SH-SY5Y (cell line): ENCODE measurements at regions not wholly inside any gene's neighbourhood (a gene's known extent, or its start where the extent isn't known, plus 50 kb on each side); places are given as distances from the start of the nearest gene placed in this dataset.

Source experiments
- GATA2 ChIP-seq: IDR thresholded peaks from 2 replicates; pipeline ENCODE4 v1.6.1; 2011; ENCODE audit warnings: mild to moderate bottlenecking, low read depth, low read length
- GATA3 ChIP-seq: IDR thresholded peaks from 2 replicates; pipeline ENCODE4 v1.6.1; 2011; ENCODE audit warnings: low read depth, mild to moderate bottlenecking, low read length, moderate library complexity

DNA sequence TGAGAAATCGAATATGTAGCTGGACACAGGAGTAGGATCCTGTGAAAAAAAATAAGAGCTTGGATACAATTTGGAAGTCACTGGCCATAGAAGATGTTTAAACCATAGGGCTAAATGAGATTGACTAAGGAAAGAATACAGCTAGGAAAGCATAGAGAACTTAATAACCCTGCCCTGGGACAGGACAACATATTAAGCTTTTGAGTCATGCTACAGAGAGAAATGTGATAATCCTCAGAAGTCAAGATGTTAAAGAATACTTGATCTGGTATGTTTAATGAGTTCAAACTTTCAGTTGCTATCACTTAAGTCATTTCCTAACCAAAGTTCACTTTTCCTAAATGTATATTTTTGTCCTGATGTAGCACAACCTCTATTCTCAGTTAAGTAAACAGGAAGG, 154.6 kb upstream of the TSHZ2 start:
- TF ChIP-seq GATA3: no peak
- no peak for TF ChIP-seq GATA2
